ENCODE measurements at regions not wholly inside any gene's neighbourhood (a gene's known extent, or its start where the extent isn't known, plus 50 kb on each side); places are given as distances from the start of the nearest gene placed in this dataset.

DNA sequence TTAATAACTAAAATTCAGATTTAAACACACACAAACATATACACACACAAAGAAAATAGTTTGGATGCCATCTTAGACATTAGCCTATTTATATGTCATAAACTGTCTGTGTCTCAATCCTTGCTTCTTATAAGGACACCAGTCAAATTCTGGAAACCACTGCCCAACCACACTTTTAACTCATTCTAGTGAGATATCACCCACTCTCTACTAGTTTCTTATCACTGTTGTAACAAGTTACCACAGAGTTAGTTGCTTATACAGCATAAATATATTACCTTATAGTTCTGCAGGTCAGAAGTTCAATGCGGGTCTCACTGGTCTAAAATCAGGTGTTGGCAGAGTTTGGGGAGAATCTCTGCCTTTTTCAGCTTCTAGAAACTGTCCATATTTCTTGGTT lies 239.1 kb downstream of the MTX2 start:
- no peak for DNase-seq

- no peak for DNase-seq
Observed at GRCh38 chr2:176508984-176509740, 239.9 kb downstream of the MTX2 start.

DNA sequence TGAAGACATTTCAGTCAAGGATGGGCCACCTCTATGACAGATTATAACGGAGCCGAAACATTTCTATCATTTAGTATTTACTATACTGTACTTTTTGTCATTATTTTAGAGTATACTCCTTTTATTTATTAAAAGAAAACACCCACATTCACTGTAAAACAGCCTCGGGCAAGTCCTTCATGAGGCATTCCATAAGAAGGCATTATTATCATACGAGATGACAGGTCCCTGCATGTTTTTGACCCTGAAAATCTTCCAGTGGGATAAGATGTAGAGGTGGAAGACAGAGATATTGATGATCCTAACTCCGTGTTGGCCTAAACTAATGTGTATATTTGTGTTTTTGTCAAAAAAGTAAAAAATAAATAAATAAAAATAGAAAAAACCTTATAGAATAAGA lies 245.0 kb downstream of the MTX2 start:
- no peak for DNase-seq

DNA sequence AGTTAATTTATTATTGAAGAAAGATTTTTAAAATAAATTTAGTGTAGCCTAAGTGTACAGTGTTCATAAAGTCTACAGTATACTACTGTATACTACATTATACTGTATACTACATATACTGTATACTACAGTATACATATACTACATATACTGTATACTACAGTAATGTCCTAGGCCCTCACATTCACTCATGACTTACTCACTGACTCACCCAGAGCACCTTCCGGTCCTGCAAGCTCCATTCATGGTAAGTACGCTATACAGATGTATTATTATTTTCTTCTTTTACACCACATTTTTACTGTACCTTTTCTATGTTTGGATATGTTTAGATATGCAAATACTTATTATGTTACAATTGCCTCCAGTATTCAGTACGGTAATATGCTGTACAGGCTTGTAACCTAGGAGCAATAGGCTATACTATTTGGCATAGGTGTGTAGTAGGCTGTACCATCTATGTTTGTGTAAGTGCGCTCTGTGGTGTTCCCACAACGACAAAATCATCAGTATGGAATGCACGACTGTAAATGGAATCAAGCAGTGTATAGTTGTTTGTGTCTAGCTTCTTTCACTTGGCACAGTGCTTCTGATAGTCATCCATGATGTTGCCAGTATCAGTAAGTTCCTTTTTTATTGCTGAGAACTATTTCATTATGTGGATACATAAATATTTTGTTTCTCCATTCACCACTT lies 245.7 kb downstream of the MTX2 start:
- no peak for DNase-seq

DNA sequence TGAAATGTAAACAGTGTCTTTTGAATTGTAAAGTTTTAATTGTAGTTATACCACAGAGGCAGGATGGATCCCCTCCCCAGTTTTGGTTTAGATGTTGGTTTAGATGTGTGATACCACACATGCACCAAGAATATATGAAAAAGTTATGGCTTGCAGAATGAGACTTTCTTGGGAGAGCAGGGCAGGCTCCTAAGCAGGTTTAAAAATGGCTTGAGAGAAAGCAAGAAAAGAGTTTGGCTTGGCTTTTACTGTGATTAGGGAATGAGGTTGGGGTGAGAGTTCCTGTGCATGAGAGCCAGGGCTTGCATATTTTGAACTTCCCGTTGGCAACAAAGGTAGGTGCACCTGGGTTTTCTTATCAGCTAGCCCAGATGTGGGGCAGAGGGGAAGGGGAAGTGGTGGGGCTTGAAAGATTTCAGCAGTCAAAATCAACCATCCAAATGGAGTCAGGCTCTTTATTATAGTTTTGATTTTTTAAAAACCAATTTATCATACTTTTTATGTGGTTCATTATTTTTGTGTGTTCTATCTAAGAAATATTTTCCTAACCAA lies 246.9 kb downstream of the MTX2 start:
- no peak for DNase-seq

GRCh38 chr2:176518823-176519222 lies 249.6 kb downstream of the MTX2 start:
- no peak for DNase-seq

- DNase-seq, result no peak
Observed at GRCh38 chr2:176521878-176522670, 252.8 kb downstream of the MTX2 start.

DNA sequence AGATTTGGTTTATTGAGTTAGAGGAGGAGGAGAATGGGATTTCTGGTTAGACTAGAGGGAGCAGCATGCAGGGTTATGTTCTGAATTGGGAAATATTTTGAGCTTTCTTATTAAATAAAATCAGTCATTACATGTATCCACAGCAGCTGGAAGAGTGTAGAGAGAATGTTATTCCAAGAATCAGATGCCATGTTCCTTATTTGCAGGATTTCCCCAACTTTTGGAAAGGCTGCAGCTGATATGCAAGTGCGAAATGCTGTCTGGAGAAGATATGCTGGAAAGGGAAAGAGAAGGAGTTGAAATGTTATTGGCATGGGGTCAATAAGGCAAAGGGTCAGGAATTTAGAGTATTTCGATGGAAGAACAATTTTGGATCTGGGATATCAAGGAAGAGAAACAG lies 255.8 kb downstream of the MTX2 start:
- no peak for DNase-seq

DNA sequence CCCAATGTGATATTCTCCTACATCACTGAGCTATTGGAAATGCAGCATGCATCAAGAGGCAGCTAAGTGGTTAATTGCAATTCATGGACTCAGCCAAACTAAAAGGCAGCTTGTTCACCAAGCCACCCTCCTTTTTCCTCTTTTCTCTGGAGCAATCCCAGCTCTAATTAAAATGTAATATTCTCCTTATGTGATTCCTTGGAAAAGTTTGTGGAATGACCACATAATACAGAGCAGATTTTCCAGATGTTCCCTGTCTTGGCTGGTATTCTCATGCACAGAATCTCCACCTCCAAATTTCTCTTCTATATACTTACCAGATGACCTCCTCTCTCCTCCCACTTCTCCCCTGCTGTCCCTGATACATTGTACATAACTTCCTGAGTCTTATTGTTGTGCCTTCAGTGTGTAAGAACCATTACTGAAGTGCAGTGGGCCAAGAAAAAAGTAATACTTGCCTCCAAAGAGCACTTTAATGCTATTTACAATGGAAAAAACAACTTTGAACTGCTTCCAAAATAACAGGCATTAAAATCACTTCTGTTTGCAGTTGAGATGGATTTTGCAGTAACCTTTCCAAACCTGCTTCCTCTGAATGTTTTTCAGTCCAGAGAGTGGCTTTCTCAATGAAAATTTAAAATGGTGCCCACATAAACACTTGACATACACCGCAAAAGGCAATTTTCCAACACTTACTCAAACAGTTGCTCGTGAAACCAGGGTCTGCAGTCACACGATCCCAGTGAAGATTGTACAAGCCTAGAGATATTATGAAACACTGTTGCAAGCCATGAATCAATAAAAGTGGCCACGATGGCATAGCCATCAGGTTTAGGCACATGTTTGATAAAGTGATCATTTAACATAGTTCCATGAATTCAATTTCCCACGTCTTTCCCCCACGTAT lies 258.0 kb downstream of the MTX2 start:
- DNase-seq, result no peak

DNA sequence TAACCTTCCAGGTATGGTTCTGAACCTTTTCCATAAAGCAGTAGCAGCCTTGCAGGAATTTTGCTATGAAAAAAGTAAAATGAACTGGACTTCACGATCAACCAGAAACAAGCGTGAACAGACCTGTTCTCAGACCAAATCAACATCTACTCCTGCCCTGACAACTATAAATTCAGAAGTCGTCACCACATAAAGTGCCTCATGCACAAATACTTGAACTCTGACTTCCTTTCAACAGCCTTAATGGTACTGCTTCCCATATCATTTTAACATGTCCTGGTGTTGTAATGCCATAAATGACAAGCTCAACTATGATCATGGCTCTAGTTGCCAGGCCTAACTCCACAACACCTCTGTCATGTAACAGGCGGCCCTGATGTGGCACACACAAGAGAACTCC lies 262.4 kb downstream of the MTX2 start:
- DNase-seq, result no peak

DNA sequence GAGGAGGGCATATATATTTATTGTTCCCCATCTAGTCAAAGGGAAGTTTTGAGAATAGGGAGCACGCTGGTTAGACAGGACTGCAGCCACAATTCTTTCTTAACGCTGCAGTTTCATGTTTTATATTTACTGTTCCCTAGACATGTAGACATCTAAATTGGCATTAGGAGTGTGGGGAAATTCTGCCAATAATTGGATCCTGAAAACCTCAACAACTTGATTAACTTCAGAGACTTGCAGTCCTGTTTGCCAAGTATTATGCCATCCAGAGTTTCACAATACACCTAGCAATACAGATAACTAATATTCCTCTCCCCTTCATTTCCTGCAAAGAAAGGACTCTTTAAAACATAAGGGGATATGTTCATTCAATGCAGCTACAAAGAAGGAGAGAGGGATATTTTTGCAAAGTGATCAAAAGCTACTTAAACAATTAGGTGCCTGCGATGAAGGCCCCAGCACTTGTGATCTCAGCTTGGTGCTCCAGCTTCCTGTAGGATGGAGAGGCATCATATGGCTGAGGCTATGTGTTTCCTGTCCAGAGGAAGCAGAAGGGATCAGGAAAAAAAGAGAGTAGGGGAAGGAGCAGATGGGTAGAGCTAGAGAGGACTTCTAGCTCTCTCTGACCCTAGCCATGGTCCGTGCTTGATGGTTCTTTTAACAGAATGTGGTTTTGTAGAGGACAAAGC lies 264.4 kb downstream of the MTX2 start:
- no peak for DNase-seq

- no peak for DNase-seq
Observed at GRCh38 chr2:176534798-176535466, 265.7 kb downstream of the MTX2 start.

GRCh38 chr2:176535467-176536113 lies 266.3 kb downstream of the MTX2 start:
- no peak for DNase-seq

GRCh38 chr2:176536439-176537133 lies 267.3 kb downstream of the MTX2 start:
- DNase-seq, result no peak

DNA sequence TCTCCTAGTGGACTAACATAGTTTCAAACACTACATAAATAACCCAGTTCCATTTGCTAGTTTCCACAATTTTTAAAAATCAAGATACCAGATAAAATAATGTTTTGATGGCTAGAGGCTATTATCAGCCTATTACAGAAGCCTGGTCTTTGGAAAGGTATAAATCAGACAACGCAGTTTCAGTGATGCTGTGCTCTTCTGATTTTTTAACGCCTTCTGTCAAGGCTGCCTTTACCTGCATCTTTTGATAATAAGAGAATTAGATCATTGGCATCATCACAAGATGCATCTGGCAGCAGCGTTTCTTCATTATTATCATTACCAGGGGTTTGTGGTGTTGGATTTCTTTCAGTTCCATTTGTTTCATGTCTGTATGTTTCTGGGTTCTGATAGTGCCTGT lies 268.7 kb downstream of the MTX2 start:
- DNase-seq, result no peak

DNA sequence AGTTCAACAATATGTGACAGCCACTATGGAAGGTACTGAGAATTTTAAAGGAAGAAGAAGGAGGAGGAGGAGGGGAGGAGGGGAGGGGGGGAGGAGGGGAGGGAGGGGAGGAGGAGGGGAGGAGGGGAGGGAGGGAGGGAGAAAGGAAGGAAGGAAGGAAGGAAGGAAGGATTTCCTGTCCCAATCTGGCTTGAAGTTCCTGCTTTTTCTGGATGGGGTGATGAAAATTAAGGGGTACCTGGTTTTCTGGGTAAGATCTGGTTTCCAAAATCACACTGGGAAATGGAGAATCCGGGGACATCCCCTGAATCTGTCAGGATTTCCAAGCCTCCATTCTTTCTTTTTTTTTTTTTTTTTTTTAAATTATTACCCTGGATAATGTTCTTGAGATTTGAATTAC lies 271.8 kb downstream of the MTX2 start:
- DNase-seq, result no peak

DNA sequence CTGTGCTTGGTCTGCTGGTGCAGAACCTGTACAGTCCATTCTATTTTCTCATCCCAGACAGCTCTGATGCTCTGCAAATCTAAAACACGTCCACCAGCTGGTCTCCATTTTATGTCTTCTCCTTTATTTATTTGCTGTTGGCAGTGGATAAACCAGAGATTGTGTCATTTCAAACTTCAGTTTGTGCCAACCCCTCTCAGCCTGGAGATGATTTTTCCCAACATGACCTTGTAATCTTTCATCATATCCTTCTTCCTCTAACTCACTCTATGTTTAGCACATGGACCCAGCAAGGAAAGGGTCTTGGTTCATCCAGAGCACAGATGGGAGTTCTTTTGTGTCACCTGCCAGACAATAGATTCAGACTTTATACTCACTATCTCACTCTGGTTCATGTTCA lies 273.2 kb downstream of the MTX2 start:
- no peak for DNase-seq

DNA sequence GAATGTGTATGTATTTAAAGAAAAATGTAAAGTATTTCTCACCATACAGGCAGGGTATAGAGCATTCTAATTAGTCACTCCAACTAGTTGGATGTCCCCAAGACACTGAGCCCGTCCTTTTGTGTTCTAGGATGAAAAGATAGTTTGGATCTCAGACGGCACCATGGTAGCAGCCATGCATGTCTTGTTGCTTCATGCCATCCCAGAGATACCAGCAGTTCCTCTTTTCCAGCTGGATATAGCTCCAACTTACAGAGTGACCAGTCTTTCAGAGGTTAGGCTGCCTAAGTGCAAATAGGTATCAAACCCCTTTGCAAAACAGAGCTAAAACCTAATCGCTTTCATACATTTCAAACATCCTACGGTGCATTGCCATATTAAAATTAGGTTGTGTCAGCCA lies 275.3 kb downstream of the MTX2 start:
- DNase-seq, result no peak

- no peak for DNase-seq
Observed at GRCh38 chr2:176544991-176545956, 276.0 kb downstream of the MTX2 start.
